ENCODE measurements at regions not wholly inside any gene's neighbourhood (a gene's known extent, or its start where the extent isn't known, plus 50 kb on each side); places are given as distances from the start of the nearest gene placed in this dataset.

DNA sequence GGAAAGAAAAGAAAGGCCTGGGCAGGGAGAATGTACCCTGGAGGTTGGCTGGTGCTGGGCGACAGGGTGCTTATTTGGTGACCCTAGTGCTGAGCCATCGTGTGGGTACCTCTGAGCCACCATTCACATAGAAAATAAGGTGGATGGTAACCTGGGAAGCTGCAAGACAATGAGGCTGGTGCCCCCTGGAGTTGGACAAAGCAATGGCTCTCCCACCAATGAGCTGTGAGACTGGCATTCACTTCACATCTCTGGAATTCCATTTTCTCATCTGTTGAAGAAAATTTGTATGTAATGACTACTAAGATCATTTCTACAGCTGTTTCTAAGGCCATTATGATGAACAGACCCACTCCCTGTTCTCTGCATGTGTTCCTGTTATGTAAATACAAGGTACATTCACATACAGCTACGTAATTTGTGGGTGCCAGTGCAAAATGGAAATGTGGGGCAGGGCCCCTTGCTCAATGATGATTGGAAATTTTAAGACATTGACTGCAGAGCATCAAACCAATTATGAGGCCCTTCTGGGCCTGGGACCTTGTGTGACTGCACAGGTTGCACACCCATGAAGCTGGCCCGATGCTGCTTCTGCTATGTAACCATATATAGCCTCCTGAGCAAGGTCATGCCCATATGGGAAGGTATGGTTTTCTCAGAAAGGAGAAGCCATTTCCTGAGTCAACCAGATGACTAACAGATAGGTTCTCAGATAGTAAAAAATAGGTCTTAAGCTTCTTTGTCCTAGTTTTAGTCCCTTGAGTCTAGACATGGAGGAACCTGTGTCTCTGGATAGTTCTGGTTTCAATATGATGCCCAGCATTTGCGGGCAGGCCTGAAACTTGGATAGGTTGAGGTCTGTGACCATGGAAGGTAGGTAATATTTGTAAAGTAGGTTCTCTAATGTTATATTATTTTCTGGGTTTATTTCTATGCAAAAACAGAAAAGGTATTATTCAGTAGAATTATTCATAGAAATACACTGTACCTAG is 63.4 kb upstream of the IGF1 start:
- no peak for DNase-seq (ENCODE audit: low read depth in 4 of 4, low spot score in 3 of 4)

DNA sequence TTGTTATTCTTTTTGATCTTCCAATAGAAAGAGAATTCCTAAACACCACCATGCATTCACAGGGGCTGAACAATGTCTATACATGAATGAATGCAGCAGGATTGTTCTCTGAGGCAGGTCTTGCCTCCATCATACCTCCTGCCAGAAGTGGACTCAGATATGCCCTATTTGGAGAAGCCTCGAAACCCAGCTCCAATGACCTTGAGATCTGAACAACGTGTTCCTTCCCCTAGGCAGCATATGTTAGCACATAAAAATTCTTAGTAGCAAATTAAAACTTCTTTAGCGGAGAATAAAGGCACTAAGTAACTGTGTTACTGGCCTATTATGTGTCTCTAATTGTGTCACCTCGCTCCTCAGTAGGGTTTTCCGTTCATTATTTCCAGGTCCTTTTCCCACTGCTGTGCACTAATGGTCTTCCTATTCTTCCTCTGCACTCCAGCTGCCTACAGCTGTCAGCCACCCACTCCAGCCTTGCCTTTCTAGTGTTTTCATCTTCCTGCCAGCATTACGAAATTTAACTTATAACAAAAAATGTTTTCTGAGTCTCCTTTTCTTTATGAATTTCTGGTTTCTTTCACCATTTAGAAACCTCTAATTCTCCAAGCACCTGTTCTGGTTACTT is 62.6 kb upstream of the IGF1 start:
- peak in 3 of 4 donors; percentile 6 to 21 (median 16) for DNase-seq (ENCODE audit: low read depth in 4 of 4, low spot score in 3 of 4)

DNA sequence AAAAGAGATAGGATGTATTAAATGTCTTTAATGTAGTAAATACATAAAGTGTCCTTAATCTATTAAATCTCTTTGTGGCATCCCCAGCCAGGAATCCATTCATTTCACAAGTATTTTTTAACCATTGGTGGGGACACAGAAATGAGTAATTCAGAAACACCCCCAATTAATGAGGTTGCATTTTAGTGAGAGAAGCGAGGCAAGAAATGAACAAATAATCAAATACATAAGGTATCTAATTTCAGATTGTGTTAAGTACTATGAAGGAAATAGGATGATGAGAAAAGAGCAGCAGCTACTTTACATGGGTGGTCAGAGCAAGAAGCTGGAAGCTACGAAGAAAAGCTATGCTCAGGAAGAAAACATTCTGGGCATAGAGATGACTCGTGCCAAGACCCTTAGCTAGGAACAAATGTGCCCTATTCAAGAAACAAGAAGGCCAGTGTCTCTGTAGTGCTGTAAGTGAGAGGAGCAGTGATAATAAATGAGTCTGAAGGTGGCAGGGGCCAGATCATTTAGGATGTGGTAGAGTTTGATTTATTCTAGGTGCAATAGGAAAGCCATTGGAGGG is 60.5 kb upstream of the IGF1 start:
- DNase-seq (ENCODE audit: low read depth in 4 of 4, low spot score in 3 of 4), result no peak

DNA sequence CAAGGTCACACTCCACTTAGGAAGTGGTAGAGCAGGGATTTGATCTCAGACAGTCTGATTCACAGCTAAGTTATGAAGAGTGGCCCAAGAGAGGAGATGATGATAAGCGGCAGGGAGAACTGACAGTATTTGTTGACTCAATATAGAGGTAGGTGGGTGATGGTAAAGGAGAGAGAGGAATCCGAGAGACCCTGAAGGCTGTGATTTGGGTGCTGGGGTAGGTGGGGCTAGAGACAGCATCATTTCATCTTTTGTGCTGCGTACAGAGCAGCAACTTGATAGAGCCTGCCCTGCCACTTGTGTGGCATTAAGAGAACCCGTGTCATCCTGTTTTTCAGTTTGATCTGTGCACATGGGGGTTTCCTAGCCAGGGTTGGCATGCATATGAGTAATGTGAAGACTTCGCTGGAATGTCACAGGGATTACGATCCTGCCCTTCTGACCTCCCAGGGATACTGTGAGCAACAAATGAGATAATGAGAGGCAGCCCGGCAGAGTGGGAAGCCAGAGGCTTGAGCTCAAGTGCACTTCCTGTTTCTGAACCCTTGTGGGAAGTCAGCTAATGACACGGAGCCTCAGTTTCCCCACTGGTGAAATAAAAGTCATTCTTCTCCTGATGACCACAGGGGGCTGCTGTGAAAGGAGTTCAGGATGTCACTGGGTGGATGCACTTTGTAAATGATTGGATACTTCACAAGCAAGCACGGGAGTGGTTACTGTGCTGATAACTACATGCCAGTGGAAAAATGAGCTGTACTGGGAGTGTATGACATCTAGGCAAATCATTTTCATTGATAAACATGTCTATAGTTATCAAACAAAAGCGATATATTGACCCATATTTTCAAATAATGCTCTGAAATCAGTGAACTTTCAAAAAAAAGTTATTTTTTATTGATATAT is 59.5 kb upstream of the IGF1 start:
- no peak for DNase-seq (ENCODE audit: low read depth in 4 of 4, low spot score in 3 of 4)

DNA sequence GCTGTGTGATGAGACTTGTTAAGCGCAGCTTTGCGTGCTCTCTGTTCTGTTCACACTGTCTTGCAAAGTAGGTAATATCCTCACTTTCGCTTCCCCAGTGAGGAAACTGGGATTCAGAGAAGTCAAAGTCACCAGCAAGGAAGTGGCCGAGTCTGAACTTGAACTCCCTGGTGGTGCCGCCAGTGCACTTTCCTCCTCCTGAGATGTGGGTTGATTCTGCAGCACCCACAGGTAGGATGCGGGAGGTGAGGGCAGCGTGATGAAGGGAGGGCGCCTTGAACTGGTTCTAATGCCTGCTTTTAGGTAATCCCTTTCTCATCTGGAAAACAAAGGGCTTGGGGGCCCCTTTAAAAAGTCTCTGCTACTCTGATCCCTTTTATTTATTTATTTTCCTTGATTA is 54.9 kb upstream of the IGF1 start:
- DNase-seq (ENCODE audit: low read depth in 4 of 4, low spot score in 3 of 4), result no peak

DNA sequence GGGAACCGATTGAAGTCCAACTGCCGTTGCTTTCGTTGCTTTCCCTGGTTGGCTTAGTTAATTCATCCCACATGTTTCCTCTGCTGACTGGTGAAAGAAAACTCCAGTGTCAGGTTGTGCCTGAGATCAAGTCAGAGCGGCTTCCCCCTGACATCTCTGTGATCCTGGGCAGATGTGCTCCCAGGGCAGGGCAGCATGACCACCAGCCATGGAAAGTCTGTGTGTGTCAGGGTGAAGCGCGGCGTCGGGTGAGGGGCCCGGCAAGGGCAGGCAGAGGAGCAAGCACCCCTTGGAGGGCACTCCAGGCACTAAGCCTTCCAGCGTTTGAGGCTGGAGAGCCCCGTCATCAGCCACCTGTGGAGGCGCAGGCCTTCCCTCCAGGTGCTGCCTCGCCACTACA is 54.5 kb upstream of the IGF1 start:
- no peak for DNase-seq (ENCODE audit: low read depth in 4 of 4, low spot score in 3 of 4)

DNA sequence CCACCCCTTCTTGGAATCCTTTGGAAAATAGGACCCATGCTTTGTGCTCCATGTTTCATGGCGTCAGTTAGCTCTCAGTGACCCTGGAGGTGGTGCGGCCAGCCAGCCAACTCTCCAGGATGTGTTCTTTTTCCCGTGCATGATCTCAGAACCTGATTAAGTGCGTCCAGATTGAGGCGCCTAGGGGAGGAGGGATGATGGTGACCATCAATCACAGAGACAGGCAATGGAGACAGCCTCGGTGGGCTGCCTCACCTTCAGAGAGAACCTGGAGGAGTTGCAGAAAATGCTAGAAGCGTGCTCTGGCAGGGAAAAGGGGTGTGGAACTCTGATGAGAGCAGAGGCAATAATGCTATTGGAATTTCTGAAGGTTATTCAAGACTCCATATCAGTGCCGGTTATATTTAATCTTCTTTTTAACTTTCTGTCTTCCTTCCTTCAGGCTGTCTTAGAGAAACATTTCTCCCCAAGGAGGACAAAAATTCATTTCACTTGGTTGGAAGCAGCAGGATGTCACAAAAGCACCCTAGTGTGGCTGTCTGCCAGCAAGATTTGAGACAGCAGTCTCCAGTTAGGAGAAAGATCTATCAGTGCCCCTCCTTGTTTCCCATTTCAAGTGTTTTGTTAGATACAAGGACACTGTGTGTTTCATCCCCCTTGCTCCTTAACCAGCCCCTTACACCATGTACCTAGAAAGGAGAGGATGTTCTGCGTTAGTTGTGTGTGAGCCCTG is 53.3 kb upstream of the IGF1 start:
- DNase-seq (ENCODE audit: low read depth in 4 of 4, low spot score in 3 of 4), result no peak

Data from left renal pelvis (tissue), 4 donors.